ENCODE measurements at regions not wholly inside any gene's neighbourhood (a gene's known extent, or its start where the extent isn't known, plus 50 kb on each side); places are given as distances from the start of the nearest gene placed in this dataset.
"Not testable (repeated sequence)": the region's sequence is repeated elsewhere in the genome, so short reads cannot be mapped to it uniquely, and the experiment has no call there.

- not testable (repeated sequence) for H3K4me3 ChIP-seq (ENCODE audit: insufficient read depth, low read length, poor library complexity, severe bottlenecking); H3K4me2 ChIP-seq (ENCODE audit: low read depth, low read length, poor library complexity, severe bottlenecking); H3K9me2 ChIP-seq (replicated peaks; ENCODE audit: insufficient read depth, low read length); H3K36me3 ChIP-seq (ENCODE audit: low read length); H3K27me3 ChIP-seq (ENCODE audit: low read length); H3K79me2 ChIP-seq (ENCODE audit: insufficient read depth, low read length); H2AFZ ChIP-seq (ENCODE audit: low read depth, low read length, severe bottlenecking); H4K20me1 ChIP-seq (ENCODE audit: low read depth, low read length); H3F3A ChIP-seq (ENCODE audit: insufficient read depth); H3K9me3 ChIP-seq (ENCODE audit: insufficient read depth, low read length); H3K9ac ChIP-seq (ENCODE audit: low read length); H3K27ac ChIP-seq (ENCODE audit: low read depth, low read length)
These were observed 101.0 kb downstream of the SMC2 start for GRCh38 chr9:104195142-104195541.

DNA sequence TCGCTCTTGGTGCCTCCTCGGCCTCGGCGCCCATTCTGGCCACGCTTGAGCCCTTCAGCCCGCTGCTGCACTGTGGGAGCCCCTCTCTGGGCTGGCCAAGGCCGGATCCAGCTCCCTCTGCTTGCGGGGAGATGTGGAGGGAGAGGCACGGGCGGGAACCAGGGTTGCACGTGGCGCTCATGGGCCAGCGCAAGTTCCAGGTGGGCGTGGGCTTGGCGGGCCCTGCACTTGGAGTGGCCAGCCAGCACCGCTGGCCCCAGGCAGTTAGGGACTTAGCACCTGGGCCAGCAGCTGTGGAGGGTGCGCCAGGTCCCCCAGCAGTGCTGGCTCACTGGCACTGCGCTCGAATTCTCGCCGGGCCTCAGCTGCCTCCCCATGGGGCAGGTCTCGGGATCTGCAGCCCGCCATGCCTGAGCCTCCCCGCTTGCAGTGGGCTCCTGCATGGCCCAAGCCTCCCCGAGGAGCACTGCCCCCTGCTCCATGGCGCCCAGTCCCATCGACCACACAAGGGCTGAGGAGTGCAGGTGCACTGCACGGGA lies 106.4 kb downstream of the SMC2 start:
- Histone ChIP-seq H2AFZ (ENCODE audit: low read depth, low read length, severe bottlenecking) (no peak overlapping the region), H3F3A (ENCODE audit: insufficient read depth) (no peaks in the 10 kb centered on the region), H3K9me3 (ENCODE audit: insufficient read depth, low read length) (no peaks in the 10 kb centered on the region), H3K4me2 (ENCODE audit: low read depth, low read length, poor library complexity, severe bottlenecking) (no peak overlapping the region), H3K27ac (ENCODE audit: low read depth, low read length) (no peak overlapping the region), H3K9ac (ENCODE audit: low read length) (no peak overlapping the region), H3K27me3 (ENCODE audit: low read length) (no peaks in the 10 kb centered on the region), H3K79me2 (ENCODE audit: insufficient read depth, low read length) (no peaks in the 10 kb centered on the region), H3K4me3 (ENCODE audit: insufficient read depth, low read length, poor library complexity, severe bottlenecking) (no peak overlapping the region), H4K20me1 (ENCODE audit: low read depth, low read length) (no peaks in the 10 kb centered on the region), H3K9me2 (replicated peaks; ENCODE audit: insufficient read depth, low read length) (no peaks in the 10 kb centered on the region), H3K36me3 (ENCODE audit: low read length) (no peaks in the 10 kb centered on the region)
- no peak for TF ChIP-seq EZH2phosphoT487 (conservative IDR thresholded peaks at IDR 0.05; ENCODE audit: low read length)
- TF ChIP-seq CTCF (IDR thresholded peaks at IDR 0.05; ENCODE audit: insufficient read depth, low read length, poor library complexity, severe bottlenecking), result no peak

DNA sequence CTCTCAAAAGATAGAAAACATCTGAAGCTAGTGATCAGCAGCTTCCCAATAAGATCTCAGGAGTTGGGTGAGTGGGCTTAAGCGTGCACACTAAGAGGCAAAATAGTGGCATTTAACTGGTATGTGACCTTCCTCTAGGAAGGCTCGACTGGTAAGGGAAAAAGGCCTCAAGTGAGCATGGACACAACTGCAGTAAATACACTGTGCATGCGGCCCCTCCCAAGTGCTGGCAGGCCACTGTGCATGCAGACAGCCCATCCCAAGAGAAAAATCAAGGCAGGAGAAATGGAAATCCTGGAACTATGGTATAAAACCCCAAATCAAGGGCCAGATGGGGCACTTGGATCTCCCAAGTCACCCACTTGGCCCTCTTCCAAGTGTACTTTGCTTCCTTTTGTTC lies 112.7 kb downstream of the SMC2 start:
- Histone ChIP-seq H3K9me3 (ENCODE audit: insufficient read depth, low read length) (no peaks in the 10 kb centered on the region), H3K9me2 (replicated peaks; ENCODE audit: insufficient read depth, low read length) (no peaks in the 10 kb centered on the region)
- TF ChIP-seq CTCF (IDR thresholded peaks at IDR 0.05; ENCODE audit: insufficient read depth, low read length, poor library complexity, severe bottlenecking) (no peak), EZH2phosphoT487 (conservative IDR thresholded peaks at IDR 0.05; ENCODE audit: low read length) (no peak)

DNA sequence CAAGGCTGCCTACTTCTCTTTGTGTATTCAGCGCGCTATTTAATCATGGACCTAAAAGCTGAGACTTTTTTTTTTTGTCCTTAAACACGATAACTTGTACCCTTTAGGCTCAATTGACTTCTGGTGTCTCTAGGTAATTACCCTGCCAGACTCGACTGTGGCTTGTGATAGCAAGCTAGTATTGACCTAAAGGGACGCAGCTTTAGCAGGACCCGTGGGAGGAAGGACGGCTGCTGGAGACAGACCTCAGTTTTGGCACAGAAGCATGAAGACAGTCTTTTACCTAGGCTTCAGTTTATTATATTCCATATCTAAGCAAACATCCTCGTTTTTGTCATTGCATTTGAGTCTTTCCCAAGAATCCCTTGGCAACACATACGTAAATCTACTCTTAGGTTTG lies 115.3 kb downstream of the SMC2 start:
- no peak overlapping the region for H3K4me3 ChIP-seq (ENCODE audit: insufficient read depth, low read length, poor library complexity, severe bottlenecking)
- no peaks in the 10 kb centered on the region for H3K36me3 ChIP-seq (ENCODE audit: low read length)
- H3K27ac ChIP-seq (ENCODE audit: low read depth, low read length), result no peak overlapping the region
- no peak overlapping the region for H3K4me2 ChIP-seq (ENCODE audit: low read depth, low read length, poor library complexity, severe bottlenecking)
- H4K20me1 ChIP-seq (ENCODE audit: low read depth, low read length), result no peaks in the 10 kb centered on the region
- no peaks in the 10 kb centered on the region for H3F3A ChIP-seq (ENCODE audit: insufficient read depth)
- H2AFZ ChIP-seq (ENCODE audit: low read depth, low read length, severe bottlenecking), result no peak overlapping the region
- H3K79me2 ChIP-seq (ENCODE audit: insufficient read depth, low read length), result no peaks in the 10 kb centered on the region
- no peaks in the 10 kb centered on the region for H3K27me3 ChIP-seq (ENCODE audit: low read length)
- H3K9me3 ChIP-seq (ENCODE audit: insufficient read depth, low read length), result no peaks in the 10 kb centered on the region
- TF ChIP-seq EZH2phosphoT487 (conservative IDR thresholded peaks at IDR 0.05; ENCODE audit: low read length), result no peak
- TF ChIP-seq CTCF (IDR thresholded peaks at IDR 0.05; ENCODE audit: insufficient read depth, low read length, poor library complexity, severe bottlenecking), result no peak
- H3K9me2 ChIP-seq (replicated peaks; ENCODE audit: insufficient read depth, low read length), result no peaks in the 10 kb centered on the region
- no peak overlapping the region for H3K9ac ChIP-seq (ENCODE audit: low read length)

More for the DNA sequence above, 112.7 kb downstream of the SMC2 start:
- Histone ChIP-seq H3K4me3 (ENCODE audit: insufficient read depth, low read length, poor library complexity, severe bottlenecking) (no peak overlapping the region), H4K20me1 (ENCODE audit: low read depth, low read length) (no peaks in the 10 kb centered on the region), H3K9ac (ENCODE audit: low read length) (no peak overlapping the region), H3K27ac (ENCODE audit: low read depth, low read length) (no peak overlapping the region), H2AFZ (ENCODE audit: low read depth, low read length, severe bottlenecking) (no peak overlapping the region), H3K79me2 (ENCODE audit: insufficient read depth, low read length) (no peaks in the 10 kb centered on the region), H3F3A (ENCODE audit: insufficient read depth) (no peaks in the 10 kb centered on the region), H3K4me2 (ENCODE audit: low read depth, low read length, poor library complexity, severe bottlenecking) (no peak overlapping the region), H3K36me3 (ENCODE audit: low read length) (no peaks in the 10 kb centered on the region), H3K27me3 (ENCODE audit: low read length) (no peaks in the 10 kb centered on the region)

Data from SU-DHL-6 (cell line).